Osteocyte (in vitro differentiated cells): ENCODE measurements at regions not wholly inside any gene's neighbourhood (a gene's known extent, or its start where the extent isn't known, plus 50 kb on each side); places are given as distances from the start of the nearest gene placed in this dataset.

Experiments
- DNase-seq: peaks from one replicate; pipeline ENCODE4 v3.0.0; 2021; ENCODE audit warnings: mixed read lengths; ENCODE audit not compliant: unreplicated experiment; ENCODE audit errors: extremely low spot score
- H3K27ac Mint-ChIP-seq: one replicate; pipeline ENCODE4 v1.8.0; 2021; ENCODE audit warnings: mild to moderate bottlenecking, mixed read lengths; ENCODE audit not compliant: unreplicated experiment
- H3K27me3 Mint-ChIP-seq: one replicate; pipeline ENCODE4 v1.8.0; 2021; ENCODE audit warnings: mixed read lengths; ENCODE audit not compliant: unreplicated experiment
- H3K36me3 Mint-ChIP-seq: one replicate; pipeline ENCODE4 v1.8.0; 2021; ENCODE audit warnings: mixed read lengths; ENCODE audit not compliant: unreplicated experiment
- H3K4me1 Mint-ChIP-seq: one replicate; pipeline ENCODE4 v1.8.0; 2021; ENCODE audit warnings: mixed read lengths; ENCODE audit not compliant: unreplicated experiment
- H3K4me3 Mint-ChIP-seq: one replicate; pipeline ENCODE4 v1.8.0; 2021; ENCODE audit warnings: mild to moderate bottlenecking, moderate library complexity, mixed read lengths; ENCODE audit not compliant: unreplicated experiment
- H3K9me3 Mint-ChIP-seq: one replicate; pipeline ENCODE4 v1.8.0; 2021; ENCODE audit warnings: mixed read lengths; ENCODE audit not compliant: unreplicated experiment
- TF ChIP-seq, protein P1 (sequence below): fragments of 200-600 bp; sonication (generic); IDR thresholded peaks from 2 replicates; pipeline ENCODE4 v1.5.0; 2021; ENCODE audit warnings: antibody characterized with exemption, mild to moderate bottlenecking, moderate library complexity

DNA sequence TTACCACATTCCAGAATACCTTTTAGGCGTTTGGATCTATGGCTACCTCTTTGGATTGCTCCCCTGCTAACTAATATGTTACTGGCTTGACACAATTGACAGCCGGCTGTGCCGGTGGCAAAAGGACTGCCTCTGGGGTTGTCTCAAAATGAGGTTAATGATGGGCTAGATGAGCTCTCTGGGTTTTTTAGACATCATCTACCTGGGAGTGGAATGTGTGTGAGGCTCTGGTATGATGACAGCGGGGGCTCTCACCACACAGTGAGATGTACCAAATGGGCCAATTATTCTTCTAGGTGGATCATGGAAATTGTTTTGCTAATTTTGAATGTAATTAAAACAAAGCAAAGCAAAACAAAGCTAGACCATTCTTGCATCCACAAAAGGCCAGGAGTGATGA lies 391.1 kb upstream of the SPRED2 start:
- H3K9me3 Mint-ChIP-seq, result peaks cover 4% of the 10 kb centered on the region
- H3K27ac Mint-ChIP-seq, result no peak overlapping the region
- peaks cover 3% of the 10 kb centered on the region for H3K27me3 Mint-ChIP-seq
- DNase-seq, result no peak
- no peaks in the 10 kb centered on the region for H3K4me1 Mint-ChIP-seq
- TF ChIP-seq, protein P1, sequence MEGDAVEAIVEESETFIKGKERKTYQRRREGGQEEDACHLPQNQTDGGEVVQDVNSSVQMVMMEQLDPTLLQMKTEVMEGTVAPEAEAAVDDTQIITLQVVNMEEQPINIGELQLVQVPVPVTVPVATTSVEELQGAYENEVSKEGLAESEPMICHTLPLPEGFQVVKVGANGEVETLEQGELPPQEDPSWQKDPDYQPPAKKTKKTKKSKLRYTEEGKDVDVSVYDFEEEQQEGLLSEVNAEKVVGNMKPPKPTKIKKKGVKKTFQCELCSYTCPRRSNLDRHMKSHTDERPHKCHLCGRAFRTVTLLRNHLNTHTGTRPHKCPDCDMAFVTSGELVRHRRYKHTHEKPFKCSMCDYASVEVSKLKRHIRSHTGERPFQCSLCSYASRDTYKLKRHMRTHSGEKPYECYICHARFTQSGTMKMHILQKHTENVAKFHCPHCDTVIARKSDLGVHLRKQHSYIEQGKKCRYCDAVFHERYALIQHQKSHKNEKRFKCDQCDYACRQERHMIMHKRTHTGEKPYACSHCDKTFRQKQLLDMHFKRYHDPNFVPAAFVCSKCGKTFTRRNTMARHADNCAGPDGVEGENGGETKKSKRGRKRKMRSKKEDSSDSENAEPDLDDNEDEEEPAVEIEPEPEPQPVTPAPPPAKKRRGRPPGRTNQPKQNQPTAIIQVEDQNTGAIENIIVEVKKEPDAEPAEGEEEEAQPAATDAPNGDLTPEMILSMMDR, result no peak
- no peaks in the 10 kb centered on the region for H3K36me3 Mint-ChIP-seq
- H3K4me3 Mint-ChIP-seq, result no peak overlapping the region

DNA sequence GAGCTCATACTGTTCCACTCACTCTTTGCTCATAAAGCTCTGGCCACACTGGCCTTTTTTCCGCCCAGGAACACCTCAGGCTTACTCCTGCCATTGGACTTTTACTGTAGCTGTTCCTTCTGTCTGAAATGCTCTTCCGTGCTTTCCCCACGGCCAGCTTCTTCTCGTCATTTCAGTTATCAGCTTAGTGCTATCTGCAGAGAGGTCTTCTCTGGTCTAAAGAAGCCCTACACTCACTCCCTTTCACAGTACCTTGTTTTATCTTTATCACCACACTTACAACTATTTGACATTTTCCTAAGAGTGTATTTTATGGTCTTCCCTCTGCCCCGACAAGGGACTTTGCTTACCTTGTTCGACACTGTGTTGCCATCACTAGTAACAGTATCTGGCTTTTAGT lies 388.1 kb upstream of the SPRED2 start:
- TF ChIP-seq, protein P1, result no peak
- H3K36me3 Mint-ChIP-seq, result no peaks in the 10 kb centered on the region

DNA sequence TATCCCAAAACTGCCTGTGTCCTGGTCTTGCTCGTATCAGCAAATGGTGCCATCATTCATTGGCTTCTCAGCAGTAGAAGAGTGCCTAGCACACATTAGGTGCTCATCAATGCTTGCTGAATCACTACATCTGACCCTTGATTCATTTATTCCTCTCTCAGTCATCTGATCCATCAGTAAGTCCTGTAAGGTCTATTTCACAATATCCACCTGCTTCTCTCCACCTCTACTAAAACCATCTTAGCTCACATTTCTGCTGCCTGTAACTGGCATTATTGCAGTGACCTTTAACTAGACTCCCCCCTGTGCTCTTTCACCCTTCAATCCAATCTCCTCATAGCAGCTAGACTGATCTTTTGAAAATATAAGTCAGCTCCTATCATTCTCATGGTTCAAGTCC lies 387.6 kb upstream of the SPRED2 start:
- no peak overlapping the region for H3K4me3 Mint-ChIP-seq
- DNase-seq, result no peak
- H3K27ac Mint-ChIP-seq, result no peak overlapping the region
- TF ChIP-seq, protein P1, result no peak
- H3K36me3 Mint-ChIP-seq, result no peaks in the 10 kb centered on the region
- H3K27me3 Mint-ChIP-seq, result peaks cover 3% of the 10 kb centered on the region
- H3K9me3 Mint-ChIP-seq, result peaks cover 4% of the 10 kb centered on the region
- H3K4me1 Mint-ChIP-seq, result no peaks in the 10 kb centered on the region

More for the DNA sequence above, 388.1 kb upstream of the SPRED2 start:
- H3K4me3 Mint-ChIP-seq, result no peak overlapping the region
- no peak overlapping the region for H3K27ac Mint-ChIP-seq
- H3K9me3 Mint-ChIP-seq, result peaks cover 4% of the 10 kb centered on the region
- no peaks in the 10 kb centered on the region for H3K4me1 Mint-ChIP-seq
- H3K27me3 Mint-ChIP-seq, result peaks cover 3% of the 10 kb centered on the region
- no peak for DNase-seq

DNA sequence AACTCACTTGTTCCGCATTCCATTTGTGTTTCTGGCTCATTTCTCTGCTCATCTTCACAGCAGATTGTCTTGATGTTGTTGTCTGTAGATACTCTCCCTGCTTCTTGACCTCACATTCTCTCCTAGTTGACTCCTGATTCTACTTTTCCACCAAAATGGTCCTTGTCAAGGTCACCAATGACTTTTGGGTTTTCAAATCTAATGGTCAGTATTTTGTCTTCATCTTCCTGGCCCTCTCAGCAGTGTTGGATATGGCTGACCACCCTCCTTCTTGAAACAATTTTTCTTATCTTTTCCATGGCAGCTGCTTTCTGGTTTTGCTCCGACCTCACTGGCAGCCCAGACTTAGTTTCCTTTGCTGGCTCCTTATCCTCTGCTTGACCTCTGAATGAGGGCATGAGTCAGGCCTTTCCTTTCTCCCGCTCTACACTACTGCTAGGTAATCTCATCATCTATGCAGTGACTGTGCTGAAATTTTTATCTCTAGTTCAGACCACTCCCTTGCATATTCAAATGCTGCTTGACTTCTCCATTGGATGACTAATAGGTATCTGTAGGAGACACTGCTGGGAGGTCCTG lies 386.6 kb upstream of the SPRED2 start:
- Mint-ChIP-seq H3K36me3 (no peaks in the 10 kb centered on the region), H3K9me3 (peaks cover 4% of the 10 kb centered on the region), H3K4me3 (no peak overlapping the region), H3K27me3 (peaks cover 3% of the 10 kb centered on the region), H3K4me1 (no peaks in the 10 kb centered on the region), H3K27ac (no peak overlapping the region)
- TF ChIP-seq, protein P1, result no peak
- DNase-seq, result no peak

DNA sequence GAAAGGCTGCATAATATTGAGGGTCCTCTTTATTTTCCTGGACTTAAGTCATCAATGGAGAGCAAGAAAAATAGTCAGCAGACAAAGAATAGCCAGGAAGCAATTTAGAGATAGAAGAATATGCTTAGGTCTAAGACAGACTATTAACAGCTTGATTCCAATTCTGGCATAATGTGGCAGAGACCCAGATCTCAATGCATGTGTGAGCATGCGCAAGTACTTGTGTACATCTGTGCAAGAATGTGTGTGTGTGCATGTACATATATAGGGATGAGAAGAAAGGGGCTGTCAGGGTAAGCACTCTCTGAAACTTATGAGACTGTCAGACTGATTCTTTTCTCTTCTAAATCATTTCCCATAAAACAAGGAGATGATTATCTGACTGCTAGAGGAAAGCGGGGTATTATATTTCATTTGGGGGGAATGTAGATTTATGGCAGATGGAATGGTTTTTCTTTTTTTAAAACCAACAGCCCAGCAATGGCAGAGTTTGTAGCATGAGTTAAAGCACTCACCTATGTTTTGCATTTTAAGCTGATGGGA lies 381.3 kb upstream of the SPRED2 start:
- Mint-ChIP-seq H3K36me3 (no peaks in the 10 kb centered on the region), H3K27ac (no peak overlapping the region), H3K4me3 (no peak overlapping the region), H3K9me3 (no peaks in the 10 kb centered on the region), H3K4me1 (no peaks in the 10 kb centered on the region), H3K27me3 (no peaks in the 10 kb centered on the region)
- no peak for DNase-seq
- TF ChIP-seq, protein P1, result no peak
